Keratinocyte (primary cell): ENCODE measurements at regions not wholly inside any gene's neighbourhood (a gene's known extent, or its start where the extent isn't known, plus 50 kb on each side); places are given as distances from the start of the nearest gene placed in this dataset.
A peak's percentile ranks its signal among the peaks of the same experiment; 100 is the strongest.

Experiments used
- DNase-seq: peaks from one replicate; pipeline ENCODE4 v3.0.0-alpha.2; 2011; ENCODE audit warnings: low read depth, missing footprints, low spot score
- FAIRE-seq: peaks from 2 replicates; lab custom pipeline; 2011; peaks lifted over from hg19 to GRCh38; lab: Jason Lieb, UNC
- H2AFZ ChIP-seq: 2 replicates; pipeline ENCODE4 v1.6.0; 2012; ENCODE audit warnings: low read length, control low read depth, inconsistent platforms; ENCODE audit not compliant: control insufficient read depth
- H3K27ac ChIP-seq: 2 replicates; pipeline ENCODE4 v1.5.1; 2011; ENCODE audit warnings: low read length; ENCODE audit not compliant: control insufficient read depth, insufficient read depth
- H3K27me3 ChIP-seq: 3 replicates; pipeline ENCODE4 v1.6.0; 2011; ENCODE audit warnings: low read length; ENCODE audit not compliant: control insufficient read depth, insufficient read depth; ENCODE audit errors: extremely low read depth
- H3K36me3 ChIP-seq, 2 experiments: 2 replicates in 1 of 2; 3 replicates in 1 of 2; pipeline ENCODE4 v1.5.1; 2011; ENCODE audit warnings: low read length in 2 of 2, mild to moderate bottlenecking in 1 of 2; ENCODE audit not compliant: control insufficient read depth in 2 of 2, insufficient read depth in 2 of 2; ENCODE audit errors: extremely low read depth in 1 of 2
- H3K4me1 ChIP-seq: 3 replicates; pipeline ENCODE4 v1.5.1; 2011; ENCODE audit warnings: low read length; ENCODE audit not compliant: control insufficient read depth, insufficient read depth; ENCODE audit errors: extremely low read depth
- H3K4me2 ChIP-seq: 3 replicates; pipeline ENCODE4 v1.6.0; 2011; ENCODE audit warnings: low read depth, low read length; ENCODE audit not compliant: control insufficient read depth, insufficient read depth; ENCODE audit errors: extremely low read depth
- H3K4me3 ChIP-seq, 3 experiments: fragments of 200-600 bp in 1 of 3; sonication (generic) in 1 of 3; 2 replicates in 2 of 3; 3 replicates in 1 of 3; pipeline ENCODE4 v1.5.1; 2011 to 2016; ENCODE audit warnings: low read length in 3 of 3, mild to moderate bottlenecking in 3 of 3, control low read depth in 2 of 3, inconsistent platforms in 1 of 3, low read depth in 1 of 3, mixed read lengths in 1 of 3, mixed run types in 1 of 3, moderate library complexity in 1 of 3; ENCODE audit not compliant: control insufficient read depth in 2 of 3, insufficient read depth in 2 of 3; ENCODE audit errors: extremely low read depth in 1 of 3
- H3K79me2 ChIP-seq: 2 replicates; pipeline ENCODE4 v1.6.0; 2012; ENCODE audit warnings: low read length; ENCODE audit not compliant: control insufficient read depth, insufficient read depth
- H3K9ac ChIP-seq: 3 replicates; pipeline ENCODE4 v1.6.0; 2011; ENCODE audit warnings: low read length; ENCODE audit not compliant: control insufficient read depth, insufficient read depth; ENCODE audit errors: extremely low read depth
- H3K9me1 ChIP-seq: 3 replicates; pipeline ENCODE4 v1.6.0; 2011; ENCODE audit warnings: low read length; ENCODE audit not compliant: control insufficient read depth, insufficient read depth; ENCODE audit errors: extremely low read depth
- H3K9me3 ChIP-seq: 2 replicates; pipeline ENCODE4 v1.5.1; 2012; ENCODE audit warnings: low read depth, low read length; ENCODE audit not compliant: control insufficient read depth
- H4K20me1 ChIP-seq: 3 replicates; pipeline ENCODE4 v1.6.0; 2011; ENCODE audit warnings: low read length; ENCODE audit not compliant: control insufficient read depth, insufficient read depth; ENCODE audit errors: extremely low read depth
- CTCF ChIP-seq, 3 experiments: IDR thresholded peaks in 1 of 3; conservative IDR thresholded peaks in 1 of 3; optimal IDR thresholded peaks in 1 of 3; 2 replicates in 2 of 3; 3 replicates in 1 of 3; pipeline versions ENCODE3 to v1.5.1; 2011; ENCODE audit warnings: low read length in 3 of 3, mild to moderate bottlenecking in 3 of 3, moderate library complexity in 2 of 3, control low read depth in 1 of 3, inconsistent platforms in 1 of 3; ENCODE audit not compliant: insufficient read depth in 2 of 3; ENCODE audit errors: extremely low read depth in 1 of 3
- EZH2 ChIP-seq: IDR thresholded peaks from one replicate; pipeline ENCODE4 v1.6.1; 2012; ENCODE audit warnings: inconsistent platforms, mild to moderate bottlenecking, low read length, moderate library complexity
- dilution Hi-C: fragments of 300-500 bp; cut with MboI; formaldehyde crosslinking; loops from one replicate; pipeline ENCODE4 v1.7.0; 2020; ENCODE audit warnings: low sequenced_read_pairs; ENCODE audit not compliant: extremely low pct_ligation_motif_present

- TF ChIP-seq EZH2 (no peak), CTCF (optimal IDR thresholded peaks at IDR 0.05 in 1 of 3, IDR thresholded peaks at IDR 0.05 in 1 of 3, conservative IDR thresholded peaks at IDR 0.05 in 1 of 3; ENCODE audit: extremely low read depth in 1 of 3, insufficient read depth in 2 of 3, low read length in 3 of 3) (no peak)
- Histone ChIP-seq H3K27ac (peak overlapping the region; percentile 70), H3K4me2 (peak overlapping the region; percentile 15), H2AFZ (peak overlapping the region; percentile 78), H3K36me3 (no peaks in the 10 kb centered on the region), H3K9me1 (no peaks in the 10 kb centered on the region), H3K79me2 (no peaks in the 10 kb centered on the region), H3K9me3 (no peaks in the 10 kb centered on the region), H3K4me1 (peaks cover 23% of the 10 kb centered on the region), H3K27me3 (no peaks in the 10 kb centered on the region), H3K4me3 (no peak overlapping the region), H3K9ac (no peak overlapping the region), H4K20me1 (no peaks in the 10 kb centered on the region)
- FAIRE-seq (peak; percentile 64), DNase-seq (no peak)
- dilution Hi-C loops, result no loop called here
Observed at GRCh38 chr1:8223526-8223925, 94.4 kb upstream of the SLC45A1 start.

GRCh38 chr1:8222789-8223188 is 95.1 kb upstream of the SLC45A1 start:
- Histone ChIP-seq H4K20me1 (no peaks in the 10 kb centered on the region), H3K9me3 (no peaks in the 10 kb centered on the region), H2AFZ (no peak overlapping the region), H3K27me3 (no peaks in the 10 kb centered on the region), H3K36me3 (no peaks in the 10 kb centered on the region), H3K4me3 (no peak overlapping the region), H3K27ac (no peak overlapping the region), H3K4me1 (peaks cover 24% of the 10 kb centered on the region), H3K4me2 (no peak overlapping the region), H3K79me2 (no peaks in the 10 kb centered on the region), H3K9me1 (no peaks in the 10 kb centered on the region), H3K9ac (no peak overlapping the region)
- dilution Hi-C loops, result no loop called here
- FAIRE-seq (no peak), DNase-seq (no peak)
- TF ChIP-seq EZH2 (no peak), CTCF (optimal IDR thresholded peaks at IDR 0.05 in 1 of 3, IDR thresholded peaks at IDR 0.05 in 1 of 3, conservative IDR thresholded peaks at IDR 0.05 in 1 of 3; ENCODE audit: extremely low read depth in 1 of 3, insufficient read depth in 2 of 3, low read length in 3 of 3) (no peak)
